ENCODE measurements at regions not wholly inside any gene's neighbourhood (a gene's known extent, or its start where the extent isn't known, plus 50 kb on each side); places are given as distances from the start of the nearest gene placed in this dataset.

DNA sequence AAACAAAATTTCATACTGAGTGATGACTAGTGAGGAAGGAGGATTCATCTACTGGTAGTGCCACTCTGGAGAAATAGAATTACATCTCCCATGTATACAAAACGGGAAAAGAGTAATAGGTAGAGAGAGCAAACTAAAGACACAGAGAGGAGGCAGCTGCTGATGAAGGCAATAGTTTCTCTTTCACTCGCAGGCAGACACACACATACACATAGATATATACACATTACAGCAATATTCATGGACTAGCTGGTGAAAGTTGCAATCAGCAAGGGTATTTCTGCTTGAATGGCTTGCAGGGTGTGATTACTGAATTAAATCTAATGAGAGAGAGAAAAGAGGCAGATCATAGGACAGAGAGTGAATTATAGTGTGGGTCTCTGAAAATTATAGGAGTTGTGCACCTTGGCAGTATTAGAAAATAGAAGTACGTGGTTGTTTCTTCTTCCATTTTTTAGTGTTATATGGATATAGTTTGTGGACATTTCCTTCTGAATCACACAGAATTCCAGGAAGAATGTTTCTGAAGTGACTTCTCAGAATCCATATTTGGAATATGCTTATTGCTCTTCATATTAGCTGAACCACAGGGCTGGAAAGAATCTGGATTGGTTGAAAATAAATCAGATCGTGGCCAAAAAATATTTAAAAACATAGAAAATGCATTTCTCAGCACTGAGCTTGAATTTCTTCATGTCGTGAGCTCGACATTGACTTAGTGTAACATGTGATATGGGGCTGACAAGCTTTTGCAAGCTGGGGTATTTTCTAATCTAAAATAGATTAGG is 991.2 kb downstream of the TUSC7 start:
- TF ChIP-seq, protein P1, sequence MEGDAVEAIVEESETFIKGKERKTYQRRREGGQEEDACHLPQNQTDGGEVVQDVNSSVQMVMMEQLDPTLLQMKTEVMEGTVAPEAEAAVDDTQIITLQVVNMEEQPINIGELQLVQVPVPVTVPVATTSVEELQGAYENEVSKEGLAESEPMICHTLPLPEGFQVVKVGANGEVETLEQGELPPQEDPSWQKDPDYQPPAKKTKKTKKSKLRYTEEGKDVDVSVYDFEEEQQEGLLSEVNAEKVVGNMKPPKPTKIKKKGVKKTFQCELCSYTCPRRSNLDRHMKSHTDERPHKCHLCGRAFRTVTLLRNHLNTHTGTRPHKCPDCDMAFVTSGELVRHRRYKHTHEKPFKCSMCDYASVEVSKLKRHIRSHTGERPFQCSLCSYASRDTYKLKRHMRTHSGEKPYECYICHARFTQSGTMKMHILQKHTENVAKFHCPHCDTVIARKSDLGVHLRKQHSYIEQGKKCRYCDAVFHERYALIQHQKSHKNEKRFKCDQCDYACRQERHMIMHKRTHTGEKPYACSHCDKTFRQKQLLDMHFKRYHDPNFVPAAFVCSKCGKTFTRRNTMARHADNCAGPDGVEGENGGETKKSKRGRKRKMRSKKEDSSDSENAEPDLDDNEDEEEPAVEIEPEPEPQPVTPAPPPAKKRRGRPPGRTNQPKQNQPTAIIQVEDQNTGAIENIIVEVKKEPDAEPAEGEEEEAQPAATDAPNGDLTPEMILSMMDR (IDR thresholded peaks at IDR 0.05; ENCODE audit: insufficient read depth, low read depth, low read length), result no peak
- no peak for TF ChIP-seq EZH2 (IDR thresholded peaks at IDR 0.05; ENCODE audit: insufficient read depth, low read length)

All from astrocyte (in vitro differentiated cells and primary cell).